Gastrocnemius medialis (tissue), 4 donors: ENCODE measurements at regions not wholly inside any gene's neighbourhood (a gene's known extent, or its start where the extent isn't known, plus 50 kb on each side); places are given as distances from the start of the nearest gene placed in this dataset.
"Not testable (repeated sequence)": the region's sequence is repeated elsewhere in the genome, so short reads cannot be mapped to it uniquely, and the experiment has no call there.

Experiments
- ATAC-seq, 2 donors: fragments of 150-250 bp; one replicate each; pipeline ENCODE4 v1.9.1; 2016
- DNase-seq, 2 donors: peaks; one replicate each; pipeline ENCODE4 v3.0.0-alpha.2; 2019
- H3K27ac ChIP-seq, 4 donors: fragments of 200-600 bp; sonication (generic); 1 replicate in 1 of 4; 2 replicates in 3 of 4; pipeline ENCODE4 v1.5.1; 2016 to 2018; ENCODE audit warnings: mild to moderate bottlenecking in 2 of 4, moderate library complexity in 1 of 4
- H3K27me3 ChIP-seq, 3 donors: fragments of 200-600 bp; sonication (generic) in 2 of 3; 1 replicate in 1 of 3; 2 replicates in 2 of 3; pipeline versions ENCODE4 v1.5.1 to v1.6.0; 2016 to 2019; ENCODE audit warnings: mild to moderate bottlenecking in 1 of 3, moderate library complexity in 1 of 3
- H3K36me3 ChIP-seq, 2 donors: fragments of 200-600 bp; sonication (generic) in 1 of 2; one replicate each; pipeline ENCODE4 v1.5.1; 2017 to 2018
- H3K4me1 ChIP-seq, 2 donors: fragments of 200-600 bp; sonication (generic) in 1 of 2; one replicate each; pipeline ENCODE4 v1.5.1; 2016 to 2017; ENCODE audit warnings: mild to moderate bottlenecking in 2 of 2
- H3K4me3 ChIP-seq, 4 donors: fragments of 200-600 bp; sonication (generic) in 3 of 4; 1 replicate in 1 of 4; 2 replicates in 3 of 4; pipeline ENCODE4 v1.5.1; 2016 to 2019; ENCODE audit warnings: mild to moderate bottlenecking in 2 of 4
- H3K9me3 ChIP-seq, 3 donors: fragments of 200-600 bp; sonication (generic) in 2 of 3; 1 replicate in 1 of 3; 2 replicates in 2 of 3; pipeline ENCODE4 v1.5.1; 2016 to 2019
- POLR2A ChIP-seq, 2 donors: fragments of 450-650 bp; IDR thresholded peaks; one replicate each; pipeline ENCODE4 v1.6.1; 2017; ENCODE audit warnings: antibody characterized with exemption in 2 of 2, mild to moderate bottlenecking in 2 of 2, moderate library complexity in 2 of 2
- in situ Hi-C, 4 donors: fragments of 200-750 bp; cut with MboI; loops; one replicate each; pipeline versions ENCODE4 v1.15.0 to v1.8.0; 2017; ENCODE audit warnings: low sequenced_read_pairs in 4 of 4
- intact Hi-C: fragments of 100-400 bp; cut with DNase I; formaldehyde crosslinking; loops from one replicate; pipeline ENCODE4 v1.15.1; 2023; ENCODE audit warnings: low total_unique reads
- TF ChIP-seq, protein P1 (sequence below), 5 experiments: fragments of 450-650 bp in 3 of 5; fragments of 200-600 bp in 2 of 5; sonication (generic) in 2 of 5; IDR thresholded peaks in 4 of 5; conservative IDR thresholded peaks in 1 of 5; 1 replicate in 4 of 5; 2 replicates in 1 of 5; pipeline ENCODE4 v1.5.1; 2016 to 2019; ENCODE audit warnings: antibody characterized with exemption in 5 of 5, mild to moderate bottlenecking in 3 of 5, moderate library complexity in 3 of 5

DNA sequence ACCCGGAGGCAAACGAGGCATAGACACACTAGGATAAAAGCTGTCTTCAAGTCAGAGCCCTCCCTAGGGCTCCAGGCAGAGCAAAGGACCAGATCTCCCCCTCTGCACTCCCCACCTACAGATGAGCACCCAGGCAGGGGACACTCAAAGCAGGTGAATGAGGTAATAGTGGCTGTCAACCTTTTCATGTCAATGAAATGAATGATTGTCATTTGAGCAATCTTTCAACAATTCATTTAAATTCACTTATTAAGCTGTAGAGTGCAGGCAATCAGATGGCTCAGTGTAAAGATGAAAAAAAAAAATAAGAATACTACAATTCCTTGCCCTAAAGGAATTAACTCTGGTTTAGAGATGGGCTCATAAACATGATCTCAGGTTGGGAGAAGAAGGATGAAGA is 427.8 kb upstream of the ISX start:
- Histone ChIP-seq H3K27ac (no peak overlapping the region), H3K36me3 (no peaks in the 10 kb centered on the region), H3K4me3 (no peak overlapping the region), H3K4me1 (no peaks in the 10 kb centered on the region), H3K9me3 (no peaks in the 10 kb centered on the region), H3K27me3 (no peaks in the 10 kb centered on the region)
- intact Hi-C loops: no loop called here
- DNase-seq (no peak), ATAC-seq (no peak)
- in situ Hi-C loops: no loop called here
- TF ChIP-seq, protein P1, sequence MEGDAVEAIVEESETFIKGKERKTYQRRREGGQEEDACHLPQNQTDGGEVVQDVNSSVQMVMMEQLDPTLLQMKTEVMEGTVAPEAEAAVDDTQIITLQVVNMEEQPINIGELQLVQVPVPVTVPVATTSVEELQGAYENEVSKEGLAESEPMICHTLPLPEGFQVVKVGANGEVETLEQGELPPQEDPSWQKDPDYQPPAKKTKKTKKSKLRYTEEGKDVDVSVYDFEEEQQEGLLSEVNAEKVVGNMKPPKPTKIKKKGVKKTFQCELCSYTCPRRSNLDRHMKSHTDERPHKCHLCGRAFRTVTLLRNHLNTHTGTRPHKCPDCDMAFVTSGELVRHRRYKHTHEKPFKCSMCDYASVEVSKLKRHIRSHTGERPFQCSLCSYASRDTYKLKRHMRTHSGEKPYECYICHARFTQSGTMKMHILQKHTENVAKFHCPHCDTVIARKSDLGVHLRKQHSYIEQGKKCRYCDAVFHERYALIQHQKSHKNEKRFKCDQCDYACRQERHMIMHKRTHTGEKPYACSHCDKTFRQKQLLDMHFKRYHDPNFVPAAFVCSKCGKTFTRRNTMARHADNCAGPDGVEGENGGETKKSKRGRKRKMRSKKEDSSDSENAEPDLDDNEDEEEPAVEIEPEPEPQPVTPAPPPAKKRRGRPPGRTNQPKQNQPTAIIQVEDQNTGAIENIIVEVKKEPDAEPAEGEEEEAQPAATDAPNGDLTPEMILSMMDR (IDR thresholded peaks at IDR 0.05 in 4 of 5, conservative IDR thresholded peaks at IDR 0.05 in 1 of 5): no peak
- no peak for TF ChIP-seq POLR2A (IDR thresholded peaks at IDR 0.05)

DNA sequence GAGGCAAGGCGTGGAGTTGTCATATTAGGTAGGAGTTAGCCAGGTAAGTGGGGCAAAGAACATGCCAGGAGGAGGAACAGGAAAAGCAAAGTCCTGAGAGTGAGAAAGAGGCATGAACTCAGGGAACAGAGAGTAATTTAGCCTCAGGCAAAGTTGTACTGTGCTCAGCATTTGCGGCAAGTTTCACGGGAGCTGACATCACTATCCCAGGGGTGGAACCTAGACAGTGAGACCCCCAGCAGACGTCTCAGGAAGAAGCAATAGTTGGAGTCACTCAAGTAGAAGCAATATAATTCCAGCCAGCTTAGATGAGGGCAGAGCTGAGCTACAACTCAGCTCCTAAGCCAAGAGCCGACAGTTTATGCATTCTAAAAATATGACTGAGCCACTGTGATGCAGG is 426.0 kb upstream of the ISX start:
- no peak for ATAC-seq
- H3K9me3 ChIP-seq: no peaks in the 10 kb centered on the region
- in situ Hi-C loops: no loop called here

GRCh38 chr22:34645375-34645774 is 420.6 kb upstream of the ISX start:
- H3K36me3 ChIP-seq: no peaks in the 10 kb centered on the region
- in situ Hi-C loops: no loop called here
- no peak overlapping the region for H3K27ac ChIP-seq
- H3K9me3 ChIP-seq: no peaks in the 10 kb centered on the region
- ATAC-seq (no peak), DNase-seq (no peak)
- no peak overlapping the region for H3K4me3 ChIP-seq
- intact Hi-C loops: no loop called here
- TF ChIP-seq, protein P1 (IDR thresholded peaks at IDR 0.05 in 4 of 5, conservative IDR thresholded peaks at IDR 0.05 in 1 of 5): no peak
- TF ChIP-seq POLR2A (IDR thresholded peaks at IDR 0.05): no peak
- no peaks in the 10 kb centered on the region for H3K4me1 ChIP-seq
- H3K27me3 ChIP-seq: no peaks in the 10 kb centered on the region

More for the DNA sequence above, 426.0 kb upstream of the ISX start:
- Histone ChIP-seq H3K27me3 (no peaks in the 10 kb centered on the region), H3K27ac (no peak overlapping the region), H3K4me3 (no peak overlapping the region), H3K4me1 (no peaks in the 10 kb centered on the region), H3K36me3 (no peaks in the 10 kb centered on the region)
- TF ChIP-seq, protein P1 (IDR thresholded peaks at IDR 0.05 in 4 of 5, conservative IDR thresholded peaks at IDR 0.05 in 1 of 5): no peak
- no peak for TF ChIP-seq POLR2A (IDR thresholded peaks at IDR 0.05)
- intact Hi-C loops: no loop called here
- DNase-seq: no peak

DNA sequence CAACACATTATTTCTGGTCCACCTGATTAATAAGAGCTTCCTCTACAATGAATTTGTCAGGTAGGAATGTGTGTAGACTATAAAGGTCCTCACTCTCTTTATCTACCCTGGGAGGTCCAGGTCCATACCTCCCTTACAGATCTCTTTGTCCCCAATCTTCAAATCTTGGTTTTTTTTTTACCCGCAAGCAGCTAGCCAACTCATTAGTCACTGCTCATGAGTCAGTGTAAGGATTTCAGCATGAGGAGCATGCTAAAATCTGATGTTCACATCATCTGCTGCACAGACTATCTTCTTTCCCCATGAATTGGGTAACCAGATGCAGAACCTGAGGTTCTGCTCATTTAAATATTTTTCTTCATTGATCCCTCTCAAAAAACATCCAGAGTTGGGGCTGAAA is 397.0 kb upstream of the ISX start:
- Histone ChIP-seq H3K4me1 (no peaks in the 10 kb centered on the region), H3K36me3 (no peaks in the 10 kb centered on the region), H3K27me3 (no peaks in the 10 kb centered on the region), H3K9me3 (no peaks in the 10 kb centered on the region), H3K27ac (no peak overlapping the region), H3K4me3 (no peak overlapping the region)
- DNase-seq: no peak
- no peak for ATAC-seq
- TF ChIP-seq, protein P1 (IDR thresholded peaks at IDR 0.05 in 4 of 5, conservative IDR thresholded peaks at IDR 0.05 in 1 of 5): no peak
- no peak for TF ChIP-seq POLR2A (IDR thresholded peaks at IDR 0.05)
- in situ Hi-C loops (no loop called here), intact Hi-C loops (no loop called here)

DNA sequence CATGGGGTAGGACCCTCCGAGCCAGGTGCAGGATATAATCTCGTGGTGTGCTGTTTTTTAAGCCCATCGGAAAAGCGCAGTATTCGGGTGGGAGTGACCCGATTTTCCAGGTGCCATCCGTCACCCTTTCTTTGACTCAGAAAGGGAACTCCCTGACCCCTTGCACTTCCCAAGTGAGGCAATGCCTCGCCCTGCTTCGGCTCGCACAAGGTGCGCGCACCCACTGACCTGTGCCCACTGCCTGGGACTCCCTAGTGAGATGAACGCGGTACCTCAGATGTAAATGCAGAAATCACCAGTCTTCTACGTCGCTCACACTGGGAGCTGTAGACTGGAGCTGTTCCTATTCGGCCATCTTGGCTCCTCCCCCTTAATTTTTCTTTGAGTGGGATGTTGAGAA is 382.9 kb upstream of the ISX start:
- in situ Hi-C loops, H3K9me3 ChIP-seq, H3K4me3 ChIP-seq, DNase-seq, intact Hi-C loops, ATAC-seq, H3K36me3 ChIP-seq, H3K4me1 ChIP-seq, H3K27me3 ChIP-seq, H3K27ac ChIP-seq: not testable (repeated sequence)

DNA sequence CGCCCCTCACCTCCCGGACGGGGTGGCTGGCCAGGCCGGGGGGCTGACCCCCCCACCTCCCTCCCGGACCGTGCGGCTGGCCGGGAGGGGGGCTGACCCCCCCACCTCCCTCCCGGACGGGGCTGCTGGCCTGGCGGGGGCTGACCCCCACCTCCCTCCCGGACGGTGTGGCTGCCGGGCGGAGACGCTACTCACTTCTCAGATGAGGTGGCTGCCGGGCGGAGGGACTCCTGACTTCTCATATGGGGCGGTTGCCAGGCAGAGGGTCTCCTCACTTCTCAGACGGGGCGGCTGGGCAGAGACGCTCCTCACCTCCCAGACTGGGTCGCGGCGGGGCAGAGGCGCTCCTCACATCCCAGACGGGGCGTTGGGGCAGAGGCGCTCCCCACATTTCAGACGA is 381.7 kb upstream of the ISX start:
- DNase-seq, H3K27ac ChIP-seq, in situ Hi-C loops, intact Hi-C loops, H3K9me3 ChIP-seq, ATAC-seq, H3K27me3 ChIP-seq, H3K36me3 ChIP-seq, H3K4me3 ChIP-seq, H3K4me1 ChIP-seq: not testable (repeated sequence)
